HUES6 (cell line): ENCODE measurements at regions not wholly inside any gene's neighbourhood (a gene's known extent, or its start where the extent isn't known, plus 50 kb on each side); places are given as distances from the start of the nearest gene placed in this dataset.

Experiments used
- H3K27ac ChIP-seq: 2 replicates; pipeline ENCODE4 v1.7.0; 2013; ENCODE audit warnings: low read depth, mild to moderate bottlenecking, low read length, inconsistent platforms
- H3K27me3 ChIP-seq: 2 replicates; pipeline ENCODE4 v1.6.1; 2013; ENCODE audit warnings: low read length; ENCODE audit not compliant: control insufficient read depth, insufficient read depth
- H3K36me3 ChIP-seq: 2 replicates; pipeline ENCODE4 v1.6.1; 2013; ENCODE audit warnings: low read length; ENCODE audit not compliant: control insufficient read depth, insufficient read depth
- H3K4me1 ChIP-seq: 2 replicates; pipeline ENCODE4 v1.6.1; 2013; ENCODE audit warnings: low read length; ENCODE audit not compliant: control insufficient read depth, insufficient read depth
- H3K4me3 ChIP-seq: 2 replicates; pipeline ENCODE4 v1.5.1; 2013; ENCODE audit warnings: low read depth, low read length
- H3K9ac ChIP-seq: one replicate; pipeline ENCODE4 v1.6.1; 2013; ENCODE audit warnings: mild to moderate bottlenecking, low read length
- H3K9me3 ChIP-seq: 2 replicates; pipeline ENCODE4 v1.6.1; 2013; ENCODE audit warnings: low read depth, low read length; ENCODE audit not compliant: control insufficient read depth, insufficient read depth

- H3K4me1 ChIP-seq: peaks cover 18% of the 10 kb centered on the region
- no peak overlapping the region for H3K27ac ChIP-seq
- H3K27me3 ChIP-seq: no peaks in the 10 kb centered on the region
- H3K36me3 ChIP-seq: no peaks in the 10 kb centered on the region
- no peak overlapping the region for H3K4me3 ChIP-seq
- no peak overlapping the region for H3K9ac ChIP-seq
- H3K9me3 ChIP-seq: no peaks in the 10 kb centered on the region
Observed at GRCh38 chr9:28005779-28006178, 432.5 kb upstream of the C9orf72 start.

- Histone ChIP-seq H3K36me3 (no peaks in the 10 kb centered on the region), H3K27ac (no peak overlapping the region), H3K27me3 (no peaks in the 10 kb centered on the region), H3K4me1 (peaks cover 13% of the 10 kb centered on the region), H3K9me3 (no peaks in the 10 kb centered on the region), H3K4me3 (no peak overlapping the region), H3K9ac (no peak overlapping the region)
Observed at GRCh38 chr9:28007097-28007817, 434.0 kb upstream of the C9orf72 start.

- H3K36me3 ChIP-seq: no peaks in the 10 kb centered on the region
- H3K9ac ChIP-seq: no peak overlapping the region
- H3K9me3 ChIP-seq: no peaks in the 10 kb centered on the region
- no peak overlapping the region for H3K27ac ChIP-seq
- H3K4me3 ChIP-seq: no peak overlapping the region
- H3K4me1 ChIP-seq: no peaks in the 10 kb centered on the region
- H3K27me3 ChIP-seq: no peaks in the 10 kb centered on the region
Observed at GRCh38 chr9:28014212-28014611, 440.9 kb upstream of the C9orf72 start.

- H3K36me3 ChIP-seq: no peaks in the 10 kb centered on the region
- no peaks in the 10 kb centered on the region for H3K27me3 ChIP-seq
- no peak overlapping the region for H3K4me3 ChIP-seq
- no peaks in the 10 kb centered on the region for H3K9me3 ChIP-seq
- H3K27ac ChIP-seq: no peak overlapping the region
- H3K9ac ChIP-seq: no peak overlapping the region
- H3K4me1 ChIP-seq: no peaks in the 10 kb centered on the region
Observed at GRCh38 chr9:28024676-28025075, 451.4 kb upstream of the C9orf72 start.

- H3K9ac ChIP-seq: no peak overlapping the region
- no peak overlapping the region for H3K27ac ChIP-seq
- H3K27me3 ChIP-seq: no peaks in the 10 kb centered on the region
- H3K4me1 ChIP-seq: no peaks in the 10 kb centered on the region
- H3K9me3 ChIP-seq: no peaks in the 10 kb centered on the region
- H3K36me3 ChIP-seq: no peaks in the 10 kb centered on the region
- H3K4me3 ChIP-seq: no peak overlapping the region
Observed at GRCh38 chr9:28025186-28025585, 451.9 kb upstream of the C9orf72 start.

GRCh38 chr9:28031521-28032267 lies 458.4 kb upstream of the C9orf72 start:
- H3K9me3 ChIP-seq: no peaks in the 10 kb centered on the region
- H3K27ac ChIP-seq: no peak overlapping the region
- peaks cover 5% of the 10 kb centered on the region; the same call in 1 of the 2 replicates for H3K4me1 ChIP-seq
- no peaks in the 10 kb centered on the region for H3K36me3 ChIP-seq
- H3K9ac ChIP-seq: no peak overlapping the region
- no peak overlapping the region for H3K4me3 ChIP-seq
- no peaks in the 10 kb centered on the region for H3K27me3 ChIP-seq

- Histone ChIP-seq H3K27me3 (no peaks in the 10 kb centered on the region), H3K4me3 (no peak overlapping the region), H3K9me3 (no peaks in the 10 kb centered on the region), H3K4me1 (peaks cover 5% of the 10 kb centered on the region; the same call in 1 of the 2 replicates), H3K36me3 (no peaks in the 10 kb centered on the region), H3K27ac (no peak overlapping the region), H3K9ac (no peak overlapping the region)
Observed at GRCh38 chr9:28032268-28032590, 458.9 kb upstream of the C9orf72 start.

GRCh38 chr9:28034242-28034641 lies 461.0 kb upstream of the C9orf72 start:
- H3K9me3 ChIP-seq: no peaks in the 10 kb centered on the region
- no peaks in the 10 kb centered on the region for H3K36me3 ChIP-seq
- H3K27me3 ChIP-seq: no peaks in the 10 kb centered on the region
- no peak overlapping the region for H3K9ac ChIP-seq
- peaks cover 5% of the 10 kb centered on the region; the same call in 1 of the 2 replicates for H3K4me1 ChIP-seq
- no peak overlapping the region for H3K4me3 ChIP-seq
- no peak overlapping the region for H3K27ac ChIP-seq

GRCh38 chr9:28037968-28038367 lies 464.7 kb upstream of the C9orf72 start:
- H3K4me3 ChIP-seq: no peak overlapping the region
- H3K9me3 ChIP-seq: no peaks in the 10 kb centered on the region
- no peak overlapping the region for H3K9ac ChIP-seq
- H3K27me3 ChIP-seq: no peaks in the 10 kb centered on the region
- H3K36me3 ChIP-seq: no peaks in the 10 kb centered on the region
- H3K27ac ChIP-seq: no peak overlapping the region
- H3K4me1 ChIP-seq: no peaks in the 10 kb centered on the region

GRCh38 chr9:28045051-28045450 lies 471.8 kb upstream of the C9orf72 start:
- Histone ChIP-seq H3K4me3 (no peak overlapping the region), H3K4me1 (no peaks in the 10 kb centered on the region), H3K27me3 (no peaks in the 10 kb centered on the region), H3K36me3 (no peaks in the 10 kb centered on the region), H3K9me3 (no peaks in the 10 kb centered on the region), H3K9ac (no peak overlapping the region), H3K27ac (no peak overlapping the region)

GRCh38 chr9:28050046-28050445 lies 476.8 kb upstream of the C9orf72 start:
- no peaks in the 10 kb centered on the region for H3K36me3 ChIP-seq

More at GRCh38 chr9:28050046-28050445, 476.8 kb upstream of the C9orf72 start:
- no peak overlapping the region for H3K9ac ChIP-seq
- no peak overlapping the region for H3K4me3 ChIP-seq
- H3K4me1 ChIP-seq: no peaks in the 10 kb centered on the region
- no peak overlapping the region for H3K27ac ChIP-seq
- H3K9me3 ChIP-seq: no peaks in the 10 kb centered on the region
- no peaks in the 10 kb centered on the region for H3K27me3 ChIP-seq
